ENCODE measurements at regions not wholly inside any gene's neighbourhood (a gene's known extent, or its start where the extent isn't known, plus 50 kb on each side); places are given as distances from the start of the nearest gene placed in this dataset.

GRCh38 chr3:88621586-88621985 is 471.8 kb downstream of the C3orf38 start:
- no peak for TF ChIP-seq EZH2phosphoT487 (IDR thresholded peaks at IDR 0.05; ENCODE audit: borderline replicate concordance, low read length)
- no peak for TF ChIP-seq CTCF (conservative IDR thresholded peaks at IDR 0.05; ENCODE audit: low read depth, low read length)
- no peak for TF ChIP-seq EZH2 (IDR thresholded peaks at IDR 0.05; ENCODE audit: low read length, unreplicated experiment)
- BruUV-seq (replicated peaks) = no TSS peak

GRCh38 chr3:88623709-88624108 is 473.9 kb downstream of the C3orf38 start:
- no peaks in the 10 kb centered on the region for H3F3A ChIP-seq (ENCODE audit: low read length, unreplicated experiment)
- 0 out of 2 replicates have a peak, but pooled peaks cover 3% of the 10 kb centered on the region for H3K27me3 ChIP-seq (ENCODE audit: low read length)
- no peak for TF ChIP-seq EZH2phosphoT487 (IDR thresholded peaks at IDR 0.05; ENCODE audit: borderline replicate concordance, low read length)
- intact Hi-C loops (cut with micrococcal nuclease) = no loop called here
- no peak overlapping the region for H2AFZ ChIP-seq (ENCODE audit: low read length)
- DNase-seq (no peak), ATAC-seq (no peak)
- H3K36me3 ChIP-seq (ENCODE audit: low read depth, low read length) = no peaks in the 10 kb centered on the region
- H3K9me3 ChIP-seq (ENCODE audit: low read length) = no peaks in the 10 kb centered on the region
- POLR2A ChIA-PET (ENCODE audit: unreplicated experiment) = no interaction called here
- no peak overlapping the region for H3K4me3 ChIP-seq (ENCODE audit: low read length)
- no peak overlapping the region for H3K9ac ChIP-seq (ENCODE audit: low read length)
- H3K79me2 ChIP-seq (ENCODE audit: low read length) = no peaks in the 10 kb centered on the region
- CTCF ChIA-PET = no interaction called here
- H4K20me1 ChIP-seq (ENCODE audit: low read length) = no peaks in the 10 kb centered on the region
- no peaks in the 10 kb centered on the region for H3K4me1 ChIP-seq (ENCODE audit: insufficient read depth, low read length)
- BruUV-seq (replicated peaks) = no TSS peak
- H3K27ac ChIP-seq (ENCODE audit: low read length) = no peak overlapping the region
- H3K9me2 ChIP-seq (replicated peaks; ENCODE audit: low read length) = no peaks in the 10 kb centered on the region
- no peak overlapping the region for H3K4me2 ChIP-seq (ENCODE audit: low read length)

More at GRCh38 chr3:88621586-88621985, 471.8 kb downstream of the C3orf38 start:
- no peak overlapping the region for H2AFZ ChIP-seq (ENCODE audit: low read length)
- no peaks in the 10 kb centered on the region for H3K4me1 ChIP-seq (ENCODE audit: insufficient read depth, low read length)
- no peaks in the 10 kb centered on the region for H3K9me2 ChIP-seq (replicated peaks; ENCODE audit: low read length)
- CTCF ChIA-PET = no interaction called here
- no peak for ATAC-seq
- H3K9me3 ChIP-seq (ENCODE audit: low read length) = no peaks in the 10 kb centered on the region
- no peak overlapping the region for H3K27ac ChIP-seq (ENCODE audit: low read length)
- H3K9ac ChIP-seq (ENCODE audit: low read length) = no peak overlapping the region
- no peak for DNase-seq
- H3K4me2 ChIP-seq (ENCODE audit: low read length) = no peak overlapping the region
- POLR2A ChIA-PET (ENCODE audit: unreplicated experiment) = no interaction called here
- H3K36me3 ChIP-seq (ENCODE audit: low read depth, low read length) = no peaks in the 10 kb centered on the region
- intact Hi-C loops (cut with micrococcal nuclease) = no loop called here
- no peaks in the 10 kb centered on the region for H3K79me2 ChIP-seq (ENCODE audit: low read length)
- no peaks in the 10 kb centered on the region for H4K20me1 ChIP-seq (ENCODE audit: low read length)
- H3K4me3 ChIP-seq (ENCODE audit: low read length) = no peak overlapping the region
- no peaks in the 10 kb centered on the region for H3F3A ChIP-seq (ENCODE audit: low read length, unreplicated experiment)
- H3K27me3 ChIP-seq (ENCODE audit: low read length) = 0 out of 2 replicates have a peak, but pooled peaks cover 3% of the 10 kb centered on the region

GRCh38 chr3:88626456-88627120 is 476.8 kb downstream of the C3orf38 start:
- POLR2A ChIA-PET (ENCODE audit: unreplicated experiment) = no interaction called here
- intact Hi-C loops (cut with micrococcal nuclease) = no loop called here

More at GRCh38 chr3:88626456-88627120, 476.8 kb downstream of the C3orf38 start:
- Histone ChIP-seq H2AFZ (ENCODE audit: low read length) (no peak overlapping the region), H3K9me3 (ENCODE audit: low read length) (no peaks in the 10 kb centered on the region), H4K20me1 (ENCODE audit: low read length) (no peaks in the 10 kb centered on the region), H3K27ac (ENCODE audit: low read length) (no peak overlapping the region), H3K4me3 (ENCODE audit: low read length) (no peak overlapping the region), H3K9ac (ENCODE audit: low read length) (no peak overlapping the region), H3K79me2 (ENCODE audit: low read length) (no peaks in the 10 kb centered on the region), H3K36me3 (ENCODE audit: low read depth, low read length) (no peaks in the 10 kb centered on the region), H3F3A (ENCODE audit: low read length, unreplicated experiment) (no peaks in the 10 kb centered on the region), H3K4me1 (ENCODE audit: insufficient read depth, low read length) (no peaks in the 10 kb centered on the region), H3K9me2 (replicated peaks; ENCODE audit: low read length) (no peaks in the 10 kb centered on the region), H3K27me3 (ENCODE audit: low read length) (peaks cover 11% of the 10 kb centered on the region; the same call in 1 of the 2 replicates), H3K4me2 (ENCODE audit: low read length) (no peak overlapping the region)
- BruUV-seq (replicated peaks) = no TSS peak
- no peak for ATAC-seq
- CTCF ChIA-PET = no interaction called here
- no peak for TF ChIP-seq CTCF (conservative IDR thresholded peaks at IDR 0.05; ENCODE audit: low read depth, low read length)
- no peak for TF ChIP-seq EZH2 (IDR thresholded peaks at IDR 0.05; ENCODE audit: low read length, unreplicated experiment)
- no peak for TF ChIP-seq EZH2phosphoT487 (IDR thresholded peaks at IDR 0.05; ENCODE audit: borderline replicate concordance, low read length)
- DNase-seq = no peak

All from PC-3 (cell line).